ENCODE measurements at regions not wholly inside any gene's neighbourhood (a gene's known extent, or its start where the extent isn't known, plus 50 kb on each side); places are given as distances from the start of the nearest gene placed in this dataset.

- no peaks in the 10 kb centered on the region for H3K9me3 Mint-ChIP-seq
- POLR2A ChIA-PET: no interaction called here
- no peaks in the 10 kb centered on the region for H3K4me1 Mint-ChIP-seq
- DNase-seq (ENCODE audit: low spot score) (no peak), ATAC-seq (no peak)
- CTCF ChIA-PET: no interaction called here
- no peaks in the 10 kb centered on the region for H3K36me3 Mint-ChIP-seq
- no peaks in the 10 kb centered on the region for H3K27me3 Mint-ChIP-seq (ENCODE audit: low read depth)
- no peak overlapping the region for H3K4me3 Mint-ChIP-seq
- TF ChIP-seq CBFB (CRISPR knock-in tag; IDR thresholded peaks at IDR 0.05; ENCODE audit: low read depth): no peak
- TF ChIP-seq GTF2I (CRISPR knock-in tag; conservative IDR thresholded peaks at IDR 0.05): no peak
- TF ChIP-seq ZNF671 (CRISPR knock-in tag; IDR thresholded peaks at IDR 0.05): no peak
- no peak for TF ChIP-seq AFF4 (CRISPR knock-in tag; IDR thresholded peaks at IDR 0.05; ENCODE audit: borderline replicate concordance)
- no peak for TF ChIP-seq ZMAT4 (CRISPR knock-in tag; IDR thresholded peaks at IDR 0.05)
- TF ChIP-seq EMX1 (CRISPR knock-in tag; IDR thresholded peaks at IDR 0.05): no peak
- no peak for TF ChIP-seq NFYB (CRISPR knock-in tag; conservative IDR thresholded peaks at IDR 0.05; ENCODE audit: low read depth)
- no peak for TF ChIP-seq FOXK1 (CRISPR knock-in tag; IDR thresholded peaks at IDR 0.05)
- TF ChIP-seq IRF2 (CRISPR knock-in tag; IDR thresholded peaks at IDR 0.05; ENCODE audit: borderline replicate concordance, low read depth): no peak
- TF ChIP-seq JAZF1 (CRISPR knock-in tag; IDR thresholded peaks at IDR 0.05): no peak
- TF ChIP-seq ZNF219 (CRISPR knock-in tag; IDR thresholded peaks at IDR 0.05; ENCODE audit: borderline replicate concordance): no peak
- TF ChIP-seq ZNF121 (CRISPR knock-in tag; IDR thresholded peaks at IDR 0.05): no peak
- no peak for TF ChIP-seq ZNF263 (CRISPR knock-in tag; IDR thresholded peaks at IDR 0.05; ENCODE audit: low read depth)
- H3K27ac Mint-ChIP-seq: no peak overlapping the region
Observed at GRCh38 chr1:169009666-169010065, 96.8 kb upstream of the ATP1B1 start.

GRCh38 chr1:169012416-169012815, 94.1 kb upstream of the ATP1B1 start:
- ATAC-seq (no peak), DNase-seq (ENCODE audit: low spot score) (no peak)
- ChIA-PET POLR2A (no interaction called here), CTCF (no interaction called here)
- Mint-ChIP-seq H3K27ac (no peak overlapping the region), H3K4me1 (no peaks in the 10 kb centered on the region), H3K27me3 (ENCODE audit: low read depth) (no peaks in the 10 kb centered on the region), H3K36me3 (no peaks in the 10 kb centered on the region), H3K4me3 (no peak overlapping the region), H3K9me3 (no peaks in the 10 kb centered on the region)
- no peak for TF ChIP-seq ZNF263 (CRISPR knock-in tag; IDR thresholded peaks at IDR 0.05; ENCODE audit: low read depth)
- TF ChIP-seq ETV6 (CRISPR knock-in tag; IDR thresholded peaks at IDR 0.05): no peak
- no peak for TF ChIP-seq SMAD3 (CRISPR knock-in tag; IDR thresholded peaks at IDR 0.05; ENCODE audit: borderline replicate concordance)
- no peak for TF ChIP-seq ATF3 (CRISPR knock-in tag; conservative IDR thresholded peaks at IDR 0.05)
- no peak for TF ChIP-seq FOXP4 (CRISPR knock-in tag; IDR thresholded peaks at IDR 0.05)
- TF ChIP-seq CREM (CRISPR knock-in tag; IDR thresholded peaks at IDR 0.05): no peak
- no peak for TF ChIP-seq ZNF138 (CRISPR knock-in tag; conservative IDR thresholded peaks at IDR 0.05)
- no peak for TF ChIP-seq HMGXB4 (CRISPR knock-in tag; IDR thresholded peaks at IDR 0.05)
- no peak for TF ChIP-seq EMX1 (CRISPR knock-in tag; IDR thresholded peaks at IDR 0.05)
- no peak for TF ChIP-seq JUN (CRISPR knock-in tag; IDR thresholded peaks at IDR 0.05)
- TF ChIP-seq ZNF219 (CRISPR knock-in tag; IDR thresholded peaks at IDR 0.05; ENCODE audit: borderline replicate concordance): no peak
- TF ChIP-seq MYBL2 (CRISPR knock-in tag; IDR thresholded peaks at IDR 0.05): no peak
- no peak for TF ChIP-seq CREB1 (CRISPR knock-in tag; IDR thresholded peaks at IDR 0.05)
- TF ChIP-seq SMAD4 (CRISPR knock-in tag; IDR thresholded peaks at IDR 0.05): no peak
- no peak for TF ChIP-seq USF1 (CRISPR knock-in tag; IDR thresholded peaks at IDR 0.05)
